ENCODE measurements at regions not wholly inside any gene's neighbourhood (a gene's known extent, or its start where the extent isn't known, plus 50 kb on each side); places are given as distances from the start of the nearest gene placed in this dataset.

GRCh38 chr9:120236596-120236995, 343.4 kb downstream of the CDK5RAP2 start:
- TF ChIP-seq CTCF (IDR thresholded peaks at IDR 0.05; ENCODE audit: low read length) (no peak), EZH2phosphoT487 (IDR thresholded peaks at IDR 0.05; ENCODE audit: low read length) (no peak), EZH2 (optimal IDR thresholded peaks at IDR 0.05; ENCODE audit: low read depth, low read length) (no peak)

All from MM.1S (cell line).